BJ (cell line): ENCODE measurements at regions not wholly inside any gene's neighbourhood (a gene's known extent, or its start where the extent isn't known, plus 50 kb on each side); places are given as distances from the start of the nearest gene placed in this dataset.

ENCODE experiments used
- CTCF ChIA-PET: fragments of 350-600 bp; formaldehyde crosslinking; extraction: SDS; loops from one replicate; lab custom pipeline; 2021; ENCODE audit warnings: antibody characterized with exemption, inconsistent platforms; lab: Yijun Ruan, JAX
- POLR2A ChIA-PET: fragments of 300-600 bp; sonication (Branson Sonifier 250); formaldehyde crosslinking; extraction: SDS; loops from one replicate; lab custom pipeline; 2021; ENCODE audit warnings: antibody characterized with exemption; lab: Charles Lee
- DNase-seq: peaks from one replicate; pipeline ENCODE4 v3.0.0-alpha.2; 2011; ENCODE audit warnings: low read depth
- H3K27me3 ChIP-seq: 2 replicates; pipeline ENCODE4 v1.6.0; 2011; ENCODE audit warnings: low read length; ENCODE audit not compliant: control insufficient read depth, insufficient read depth
- H3K36me3 ChIP-seq: 2 replicates; pipeline ENCODE4 v1.5.1; 2011; ENCODE audit warnings: low read length; ENCODE audit not compliant: control insufficient read depth, insufficient read depth
- H3K4me3 ChIP-seq: 2 replicates; pipeline ENCODE4 v1.5.1; 2011; ENCODE audit warnings: low read depth, mild to moderate bottlenecking, control low read depth, low read length
- TF ChIP-seq, protein P1 (sequence below): IDR thresholded peaks from 2 replicates; pipeline ENCODE4 v1.5.1; 2011; ENCODE audit warnings: low read depth, mild to moderate bottlenecking, control low read depth, inconsistent platforms, low read length, moderate library complexity; ENCODE audit not compliant: insufficient read depth

DNA sequence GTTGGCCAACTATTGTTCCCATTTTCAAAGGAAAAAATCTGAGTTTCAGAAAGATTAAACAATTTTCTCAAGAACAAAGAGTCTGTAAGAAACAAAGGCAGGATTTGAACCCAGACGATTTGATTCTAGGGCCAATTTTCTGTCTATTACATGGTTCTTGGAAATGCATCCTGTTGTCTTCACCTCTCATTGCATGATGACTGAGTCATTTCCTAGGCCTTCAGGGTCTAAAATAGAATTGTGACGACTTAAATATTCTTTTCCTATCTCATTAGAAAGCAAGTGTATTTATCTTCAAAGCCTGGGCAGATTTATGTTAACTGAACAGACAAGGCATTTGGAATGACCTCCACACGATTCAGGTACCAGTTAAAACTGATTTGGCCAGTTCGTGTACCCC is 512.9 kb downstream of the NTRK2 start:
- TF ChIP-seq, protein P1, sequence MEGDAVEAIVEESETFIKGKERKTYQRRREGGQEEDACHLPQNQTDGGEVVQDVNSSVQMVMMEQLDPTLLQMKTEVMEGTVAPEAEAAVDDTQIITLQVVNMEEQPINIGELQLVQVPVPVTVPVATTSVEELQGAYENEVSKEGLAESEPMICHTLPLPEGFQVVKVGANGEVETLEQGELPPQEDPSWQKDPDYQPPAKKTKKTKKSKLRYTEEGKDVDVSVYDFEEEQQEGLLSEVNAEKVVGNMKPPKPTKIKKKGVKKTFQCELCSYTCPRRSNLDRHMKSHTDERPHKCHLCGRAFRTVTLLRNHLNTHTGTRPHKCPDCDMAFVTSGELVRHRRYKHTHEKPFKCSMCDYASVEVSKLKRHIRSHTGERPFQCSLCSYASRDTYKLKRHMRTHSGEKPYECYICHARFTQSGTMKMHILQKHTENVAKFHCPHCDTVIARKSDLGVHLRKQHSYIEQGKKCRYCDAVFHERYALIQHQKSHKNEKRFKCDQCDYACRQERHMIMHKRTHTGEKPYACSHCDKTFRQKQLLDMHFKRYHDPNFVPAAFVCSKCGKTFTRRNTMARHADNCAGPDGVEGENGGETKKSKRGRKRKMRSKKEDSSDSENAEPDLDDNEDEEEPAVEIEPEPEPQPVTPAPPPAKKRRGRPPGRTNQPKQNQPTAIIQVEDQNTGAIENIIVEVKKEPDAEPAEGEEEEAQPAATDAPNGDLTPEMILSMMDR = no peak
- DNase-seq = no peak
- Histone ChIP-seq H3K36me3 (no peaks in the 10 kb centered on the region), H3K27me3 (no peaks in the 10 kb centered on the region), H3K4me3 (no peak overlapping the region)
- POLR2A ChIA-PET = no interaction called here
- CTCF ChIA-PET = no interaction called here

DNA sequence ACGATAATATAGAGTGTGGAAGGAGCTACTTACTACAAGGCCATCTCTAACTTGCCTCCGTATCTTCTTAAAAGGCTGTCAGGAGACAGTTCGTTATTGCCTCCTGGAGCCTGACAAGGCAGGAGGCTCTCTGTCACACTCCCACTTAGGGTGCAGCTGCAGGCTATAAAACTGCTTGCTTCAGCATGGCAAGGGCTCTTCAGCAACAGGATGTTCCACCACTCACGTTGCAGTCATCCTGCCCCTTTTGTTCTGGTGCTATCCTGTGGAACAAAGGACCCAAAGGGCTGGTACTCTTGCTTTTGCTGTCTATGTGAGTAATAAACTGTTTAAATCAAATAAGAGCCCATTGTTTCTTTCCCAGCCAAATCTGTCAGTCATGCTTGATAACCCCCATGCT is 508.9 kb downstream of the NTRK2 start:
- POLR2A ChIA-PET = no interaction called here
- no peaks in the 10 kb centered on the region for H3K27me3 ChIP-seq
- CTCF ChIA-PET = interaction anchor here (0.6 kb wide), 1 partner anchor 24 kb away, joined by 3 read pairs; no protein-coding TSS in a partner anchor
- no peak overlapping the region for H3K4me3 ChIP-seq
- H3K36me3 ChIP-seq = no peaks in the 10 kb centered on the region
- no peak for DNase-seq
- TF ChIP-seq, protein P1 = no peak

DNA sequence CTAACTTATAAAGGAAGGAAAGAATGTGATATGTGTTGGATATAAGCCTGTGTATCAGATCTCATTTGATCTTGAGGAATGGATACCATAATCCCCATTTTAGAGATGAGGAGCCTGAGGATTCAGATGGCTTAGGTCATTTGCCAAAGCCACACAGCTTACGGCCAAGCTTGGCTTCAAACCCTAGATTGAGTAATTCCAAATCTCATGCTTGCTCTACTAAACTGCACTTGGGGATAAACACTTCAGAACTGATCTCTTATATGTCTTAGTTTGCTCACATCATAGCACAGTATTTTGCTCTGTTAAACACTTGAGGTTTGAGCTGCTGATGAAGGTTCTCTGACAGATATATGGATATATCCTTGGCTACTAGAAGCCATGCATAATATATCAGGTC is 504.4 kb downstream of the NTRK2 start:
- Histone ChIP-seq H3K36me3 (no peaks in the 10 kb centered on the region), H3K27me3 (no peaks in the 10 kb centered on the region), H3K4me3 (no peak overlapping the region)
- no peak for DNase-seq
- TF ChIP-seq, protein P1 = no peak
- ChIA-PET POLR2A (no interaction called here), CTCF (no interaction called here)

DNA sequence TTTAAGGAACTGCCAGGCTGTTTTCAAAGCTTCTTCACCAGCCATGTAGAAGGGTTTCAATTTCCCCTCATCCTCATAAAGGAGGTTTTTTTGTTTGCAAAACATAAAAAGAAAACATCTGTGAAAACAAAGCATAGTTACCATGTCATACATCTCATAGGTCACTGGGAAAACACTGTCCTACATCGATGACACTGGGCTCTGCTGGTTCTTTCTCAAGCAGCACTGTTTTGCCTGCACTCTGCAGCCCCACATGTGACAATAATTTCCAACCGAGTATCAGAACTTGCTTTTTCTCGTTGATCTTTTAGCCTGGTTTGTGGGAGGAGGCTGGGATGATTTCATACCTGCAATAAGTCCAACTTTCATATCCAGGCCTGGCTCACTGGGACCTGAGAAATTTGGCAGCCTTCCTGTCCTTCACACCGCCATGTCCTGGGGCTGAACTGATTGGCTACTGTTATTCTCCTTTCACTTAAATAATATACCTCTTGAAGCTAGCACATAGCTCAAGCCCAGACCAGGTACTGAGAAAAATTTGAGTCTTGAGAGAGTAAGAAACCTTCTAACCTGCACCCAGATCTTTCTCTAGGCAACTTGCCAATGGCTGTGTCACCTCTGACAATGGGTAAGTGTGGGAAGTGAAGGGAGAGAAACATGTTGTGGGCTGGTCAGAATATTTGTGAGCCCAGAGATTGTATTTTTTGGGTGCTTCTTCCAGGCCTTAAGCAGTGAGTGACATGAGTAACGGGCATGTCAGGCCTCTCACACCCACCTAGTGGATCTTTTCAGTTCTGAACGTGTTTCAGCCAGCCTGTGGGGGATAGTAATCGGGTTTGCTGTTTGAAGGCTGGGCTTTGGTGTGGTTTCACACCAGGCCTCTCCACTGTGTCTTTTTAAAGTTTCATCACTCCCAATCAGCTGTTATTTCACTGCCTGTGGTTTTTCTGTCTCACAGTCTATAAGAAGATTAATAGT is 502.8 kb downstream of the NTRK2 start:
- TF ChIP-seq, protein P1 = no peak
- Histone ChIP-seq H3K36me3 (no peaks in the 10 kb centered on the region), H3K27me3 (no peaks in the 10 kb centered on the region), H3K4me3 (no peak overlapping the region)
- ChIA-PET CTCF (no interaction called here), POLR2A (no interaction called here)
- DNase-seq = no peak

DNA sequence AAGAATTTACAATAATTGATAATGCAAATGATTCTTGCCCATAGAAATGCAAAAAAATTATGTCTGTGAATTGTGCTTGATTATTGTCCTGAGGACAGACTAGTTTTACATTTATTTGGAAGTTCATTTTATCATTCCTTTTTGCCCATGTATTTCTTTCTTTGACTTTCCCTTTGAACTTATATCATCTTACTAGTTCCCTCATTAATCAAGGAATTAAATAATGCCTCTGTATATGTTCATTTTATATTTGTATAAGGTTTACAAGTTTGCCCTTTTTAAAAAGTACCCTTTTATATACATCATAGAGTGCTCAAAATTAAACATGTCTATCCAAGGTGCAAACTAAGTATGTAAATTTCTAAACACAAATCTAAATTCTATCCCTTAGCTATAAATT is 501.6 kb downstream of the NTRK2 start:
- POLR2A ChIA-PET = no interaction called here
- CTCF ChIA-PET = no interaction called here
- Histone ChIP-seq H3K4me3 (no peak overlapping the region), H3K27me3 (no peaks in the 10 kb centered on the region), H3K36me3 (no peaks in the 10 kb centered on the region)
- no peak for DNase-seq
- TF ChIP-seq, protein P1 = no peak
